ENCODE measurements at regions not wholly inside any gene's neighbourhood (a gene's known extent, or its start where the extent isn't known, plus 50 kb on each side); places are given as distances from the start of the nearest gene placed in this dataset.

DNA sequence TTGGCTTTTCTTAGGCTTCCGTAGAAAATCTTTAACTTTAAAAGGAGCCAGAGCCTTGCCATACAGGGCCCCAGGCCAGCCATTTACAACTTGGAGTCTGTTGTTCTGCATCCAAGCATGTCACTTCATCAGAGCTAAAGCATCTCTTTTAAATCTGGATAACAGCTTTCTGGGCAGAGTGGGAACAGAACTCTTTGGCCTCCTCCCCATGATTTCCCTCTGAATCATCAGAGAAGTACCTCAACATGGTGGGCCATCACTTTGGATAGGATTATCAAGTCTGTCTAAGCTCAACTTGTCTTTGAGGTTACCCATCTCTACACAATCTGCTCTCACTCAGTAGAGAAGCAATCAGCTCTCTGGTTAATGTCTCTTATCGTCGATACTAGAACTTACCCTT lies 170.9 kb downstream of the SLC6A15 start:
- TF ChIP-seq, protein P1, sequence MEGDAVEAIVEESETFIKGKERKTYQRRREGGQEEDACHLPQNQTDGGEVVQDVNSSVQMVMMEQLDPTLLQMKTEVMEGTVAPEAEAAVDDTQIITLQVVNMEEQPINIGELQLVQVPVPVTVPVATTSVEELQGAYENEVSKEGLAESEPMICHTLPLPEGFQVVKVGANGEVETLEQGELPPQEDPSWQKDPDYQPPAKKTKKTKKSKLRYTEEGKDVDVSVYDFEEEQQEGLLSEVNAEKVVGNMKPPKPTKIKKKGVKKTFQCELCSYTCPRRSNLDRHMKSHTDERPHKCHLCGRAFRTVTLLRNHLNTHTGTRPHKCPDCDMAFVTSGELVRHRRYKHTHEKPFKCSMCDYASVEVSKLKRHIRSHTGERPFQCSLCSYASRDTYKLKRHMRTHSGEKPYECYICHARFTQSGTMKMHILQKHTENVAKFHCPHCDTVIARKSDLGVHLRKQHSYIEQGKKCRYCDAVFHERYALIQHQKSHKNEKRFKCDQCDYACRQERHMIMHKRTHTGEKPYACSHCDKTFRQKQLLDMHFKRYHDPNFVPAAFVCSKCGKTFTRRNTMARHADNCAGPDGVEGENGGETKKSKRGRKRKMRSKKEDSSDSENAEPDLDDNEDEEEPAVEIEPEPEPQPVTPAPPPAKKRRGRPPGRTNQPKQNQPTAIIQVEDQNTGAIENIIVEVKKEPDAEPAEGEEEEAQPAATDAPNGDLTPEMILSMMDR (conservative IDR thresholded peaks at IDR 0.05), result no peak
- no peak overlapping the region for H3K27ac ChIP-seq

DNA sequence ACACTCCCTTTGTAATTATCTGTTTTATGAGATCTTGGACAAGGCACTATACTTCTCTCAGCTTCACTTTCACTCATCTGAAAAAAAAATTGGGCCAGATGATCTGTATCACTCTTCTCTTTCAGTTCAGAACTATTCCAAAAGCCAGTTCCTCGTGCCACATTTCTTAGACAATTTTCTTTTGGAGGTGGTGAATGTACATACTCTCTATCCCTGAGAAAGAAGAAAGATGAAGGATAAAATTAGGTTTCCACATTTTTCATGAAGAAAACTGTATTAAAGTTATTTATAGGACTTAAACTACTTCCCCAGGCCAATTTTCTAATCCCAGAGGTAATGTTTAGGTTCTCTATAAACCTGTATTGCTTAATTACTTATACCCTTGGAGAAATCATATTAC lies 171.6 kb downstream of the SLC6A15 start:
- H3K27ac ChIP-seq, result no peak overlapping the region
- TF ChIP-seq, protein P1 (conservative IDR thresholded peaks at IDR 0.05), result no peak

DNA sequence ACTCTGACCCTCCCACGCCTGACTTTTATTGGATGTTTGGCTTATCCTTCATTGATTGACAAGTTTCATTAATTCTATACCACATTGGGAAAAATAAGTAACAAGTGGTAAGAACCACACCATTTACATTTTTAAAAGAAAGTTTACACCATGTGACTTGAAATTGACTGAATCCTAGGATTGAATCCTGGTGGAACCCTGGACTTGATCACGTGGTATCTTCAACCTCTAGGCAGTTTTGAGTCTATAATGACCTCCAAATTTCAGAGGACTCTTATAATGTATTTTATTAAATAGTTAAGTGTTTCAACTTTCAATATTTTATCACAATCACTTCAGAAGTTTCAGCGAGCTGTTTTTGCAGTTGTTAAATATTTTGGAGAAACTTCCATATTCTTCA lies 172.0 kb downstream of the SLC6A15 start:
- TF ChIP-seq, protein P1 (conservative IDR thresholded peaks at IDR 0.05), result no peak
- no peak overlapping the region for H3K27ac ChIP-seq

DNA sequence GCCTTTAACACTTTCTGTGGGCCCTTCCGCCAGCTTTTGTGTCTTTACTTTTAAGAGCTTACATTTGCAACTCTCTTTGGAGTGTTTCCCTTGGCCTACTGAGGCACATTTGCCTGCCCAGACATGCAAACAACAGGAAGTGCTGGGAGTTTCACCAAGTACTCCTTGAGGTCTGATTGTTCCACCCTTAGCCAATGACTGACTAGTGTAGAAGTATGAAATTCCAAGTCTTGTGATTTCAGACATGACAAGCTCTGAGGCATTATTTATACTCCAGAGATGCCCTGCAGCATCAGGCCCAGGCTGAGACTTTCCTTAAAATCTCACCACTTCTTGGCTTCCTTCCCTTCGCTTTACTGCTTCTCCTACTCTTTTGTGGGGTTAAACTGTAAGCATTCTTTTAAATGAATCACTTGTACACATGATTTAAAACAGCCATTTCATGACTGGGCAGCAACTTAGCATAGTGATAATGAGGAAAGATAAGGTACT lies 174.1 kb downstream of the SLC6A15 start:
- no peak overlapping the region for H3K27ac ChIP-seq
- TF ChIP-seq, protein P1 (conservative IDR thresholded peaks at IDR 0.05), result no peak

DNA sequence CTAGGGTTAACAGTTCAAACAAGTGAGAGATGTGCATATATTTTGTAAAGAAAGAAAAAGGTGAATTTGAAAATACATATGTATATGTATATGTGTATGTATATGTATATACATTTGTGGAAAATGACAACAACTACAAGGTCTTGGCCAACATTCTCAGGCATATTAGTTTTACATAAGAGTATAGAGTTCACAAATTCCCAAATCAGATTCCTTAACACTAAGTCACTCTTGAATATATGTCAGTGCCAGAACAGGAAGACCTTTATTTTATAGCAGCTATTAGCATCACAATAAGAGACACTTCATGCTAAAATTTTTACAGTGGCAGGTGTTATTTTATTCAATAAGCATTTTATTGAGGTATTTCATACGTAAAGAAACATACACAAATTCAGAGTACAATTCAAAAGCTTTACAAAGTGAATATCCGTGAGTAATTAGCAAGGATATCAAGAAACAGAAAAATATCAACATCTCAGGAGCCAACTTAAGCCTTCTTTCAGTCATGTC lies 179.7 kb downstream of the SLC6A15 start:
- TF ChIP-seq, protein P1 (conservative IDR thresholded peaks at IDR 0.05), result no peak
- H3K27ac ChIP-seq, result no peak overlapping the region

DNA sequence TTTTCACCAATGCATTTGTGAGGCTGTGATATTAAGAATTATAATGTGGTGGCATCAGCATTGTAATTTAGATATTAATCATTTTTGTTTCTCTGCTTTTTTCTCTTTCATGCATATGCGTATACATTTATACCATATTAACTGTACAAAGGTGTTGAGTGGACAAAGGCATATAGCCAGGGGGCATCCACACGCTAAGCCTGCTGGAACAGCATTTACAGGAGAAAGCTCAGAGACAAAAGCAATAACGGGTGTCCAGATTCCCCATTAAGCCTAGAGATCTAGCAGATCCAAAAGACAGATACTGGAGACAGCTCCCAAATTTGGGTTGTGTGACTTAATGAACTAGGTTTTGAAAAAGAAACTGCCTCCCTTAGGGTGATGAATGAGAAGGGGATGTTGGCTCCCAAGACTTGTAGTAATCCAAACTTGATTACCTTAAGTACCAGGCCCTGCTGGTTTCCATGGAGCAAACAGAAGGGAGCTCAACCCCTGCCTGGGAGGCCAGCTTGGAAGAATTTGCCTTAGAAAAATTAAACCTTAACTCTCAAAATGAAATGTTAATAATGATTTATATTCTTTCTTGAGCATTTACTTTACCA lies 181.9 kb downstream of the SLC6A15 start:
- no peak overlapping the region for H3K27ac ChIP-seq
- TF ChIP-seq, protein P1 (conservative IDR thresholded peaks at IDR 0.05), result no peak

DNA sequence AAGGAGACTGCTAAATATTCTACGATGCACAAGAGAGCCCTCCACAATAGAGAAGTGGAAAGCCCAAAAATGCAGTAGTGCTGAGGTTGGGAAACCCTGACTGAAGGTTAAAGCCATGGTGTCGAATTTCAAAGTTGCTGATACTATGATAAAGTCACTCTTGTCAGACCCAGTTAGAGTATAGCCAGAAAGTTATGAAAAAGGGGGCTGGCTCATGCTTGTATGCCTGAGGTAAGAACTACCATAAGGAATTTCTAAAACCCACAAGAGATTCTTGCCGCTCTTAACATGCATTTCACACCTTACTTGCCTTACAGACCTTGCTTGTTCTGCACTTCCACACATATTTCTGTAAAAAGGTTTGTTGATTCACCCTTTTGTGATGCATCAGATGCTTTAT lies 184.6 kb downstream of the SLC6A15 start:
- no peak overlapping the region for H3K27ac ChIP-seq
- TF ChIP-seq, protein P1 (conservative IDR thresholded peaks at IDR 0.05), result no peak

Data from VCaP (cell line).